Suppressor macrophage treated with lipopolysaccharide for 4 hours (primary cell): ENCODE measurements at regions not wholly inside any gene's neighbourhood (a gene's known extent, or its start where the extent isn't known, plus 50 kb on each side); places are given as distances from the start of the nearest gene placed in this dataset.
A peak's percentile ranks its signal among the peaks of the same experiment; 100 is the strongest.
"Not testable (repeated sequence)": the region's sequence is repeated elsewhere in the genome, so short reads cannot be mapped to it uniquely, and the experiment has no call there.

Experiments used
- DNase-seq: peaks from one replicate; pipeline ENCODE4 v3.0.0-alpha.2; 2020

- no peak for DNase-seq
These were observed 55.9 kb downstream of the BHLHE40 start for GRCh38 chr3:5035113-5035512.

- no peak for DNase-seq
These were observed 56.6 kb downstream of the BHLHE40 start for GRCh38 chr3:5035692-5036391.

- no peak for DNase-seq
These were observed 57.1 kb downstream of the BHLHE40 start for GRCh38 chr3:5036392-5036766.

- peak; percentile 80 for DNase-seq
These were observed 57.6 kb downstream of the BHLHE40 start for GRCh38 chr3:5036858-5037257.

- DNase-seq = no peak
These were observed 60.3 kb downstream of the BHLHE40 start for GRCh38 chr3:5039585-5039984.

GRCh38 chr3:5041315-5041714 lies 62.1 kb downstream of the BHLHE40 start:
- no peak for DNase-seq

GRCh38 chr3:5045961-5046360 lies 66.7 kb downstream of the BHLHE40 start:
- DNase-seq = no peak

GRCh38 chr3:5047764-5048419 lies 68.7 kb downstream of the BHLHE40 start:
- DNase-seq = no peak

GRCh38 chr3:5051772-5052171 lies 70.3 kb upstream of the ARL8B start:
- no peak for DNase-seq

GRCh38 chr3:5052247-5052646 lies 69.8 kb upstream of the ARL8B start:
- DNase-seq = no peak

- DNase-seq = peak; percentile 73
These were observed 68.9 kb upstream of the ARL8B start for GRCh38 chr3:5053021-5053831.

- DNase-seq = peak; percentile 71
These were observed 68.0 kb upstream of the ARL8B start for GRCh38 chr3:5054098-5054497.

GRCh38 chr3:5054579-5054978 lies 67.5 kb upstream of the ARL8B start:
- not testable (repeated sequence) for DNase-seq

GRCh38 chr3:5055357-5056110 lies 66.6 kb upstream of the ARL8B start:
- DNase-seq = peak; percentile 80

- DNase-seq = no peak
These were observed 66.0 kb upstream of the ARL8B start for GRCh38 chr3:5056111-5056391.

GRCh38 chr3:5057272-5057671 lies 64.8 kb upstream of the ARL8B start:
- peak; percentile 24 for DNase-seq

GRCh38 chr3:5057857-5058324 lies 64.2 kb upstream of the ARL8B start:
- DNase-seq = peak; percentile 86

GRCh38 chr3:5058471-5058951 lies 63.6 kb upstream of the ARL8B start:
- DNase-seq = no peak

GRCh38 chr3:5059782-5060181 lies 62.3 kb upstream of the ARL8B start:
- DNase-seq = peak; percentile 47

- DNase-seq = no peak
These were observed 60.9 kb upstream of the ARL8B start for GRCh38 chr3:5061218-5061569.

- no peak for DNase-seq
These were observed 58.4 kb upstream of the ARL8B start for GRCh38 chr3:5063724-5064123.

GRCh38 chr3:5068531-5069050 lies 53.5 kb upstream of the ARL8B start:
- no peak for DNase-seq

- DNase-seq = no peak
These were observed 52.5 kb upstream of the ARL8B start for GRCh38 chr3:5069627-5070026.
